GM13976 (cell line): ENCODE measurements at regions not wholly inside any gene's neighbourhood (a gene's known extent, or its start where the extent isn't known, plus 50 kb on each side); places are given as distances from the start of the nearest gene placed in this dataset.

Source experiments
- DNase-seq: peaks from one replicate; pipeline ENCODE4 v3.0.0; 2012; ENCODE audit warnings: low spot score
- in situ Hi-C: fragments of 300-500 bp; cut with MboI; formaldehyde crosslinking; loops from one replicate; pipeline ENCODE4 v1.12.0; 2022; ENCODE audit warnings: low sequenced_read_pairs, mixed read lengths, inconsistent platforms; ENCODE audit not compliant: unreplicated experiment
- TF ChIP-seq, protein P1 (sequence below): IDR thresholded peaks from 2 replicates; pipeline ENCODE4 v1.5.1; 2012; ENCODE audit warnings: borderline replicate concordance, mild to moderate bottlenecking; ENCODE audit not compliant: insufficient read depth; ENCODE audit errors: extremely low read depth, missing control alignments, control extremely low read depth

DNA sequence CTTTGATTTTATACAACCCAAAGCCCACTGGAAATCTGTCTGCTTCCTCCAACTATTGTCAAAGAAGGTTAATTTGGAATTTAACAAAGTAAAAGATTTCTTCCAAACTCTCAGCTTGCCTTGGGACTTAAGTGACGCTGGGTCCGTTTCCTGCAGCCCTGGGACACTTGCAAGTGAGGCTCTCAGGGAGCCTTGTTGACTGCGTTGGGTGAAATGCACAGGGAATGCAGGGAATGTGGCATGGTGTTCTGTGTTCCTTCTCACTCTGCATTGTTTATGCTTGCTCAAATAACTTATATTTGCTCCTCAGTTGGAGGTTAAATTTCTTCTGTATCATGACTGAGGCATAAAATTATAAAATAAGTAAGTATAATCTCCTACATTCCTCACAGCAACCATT is 60.9 kb upstream of the TJP1 start:
- TF ChIP-seq, protein P1, sequence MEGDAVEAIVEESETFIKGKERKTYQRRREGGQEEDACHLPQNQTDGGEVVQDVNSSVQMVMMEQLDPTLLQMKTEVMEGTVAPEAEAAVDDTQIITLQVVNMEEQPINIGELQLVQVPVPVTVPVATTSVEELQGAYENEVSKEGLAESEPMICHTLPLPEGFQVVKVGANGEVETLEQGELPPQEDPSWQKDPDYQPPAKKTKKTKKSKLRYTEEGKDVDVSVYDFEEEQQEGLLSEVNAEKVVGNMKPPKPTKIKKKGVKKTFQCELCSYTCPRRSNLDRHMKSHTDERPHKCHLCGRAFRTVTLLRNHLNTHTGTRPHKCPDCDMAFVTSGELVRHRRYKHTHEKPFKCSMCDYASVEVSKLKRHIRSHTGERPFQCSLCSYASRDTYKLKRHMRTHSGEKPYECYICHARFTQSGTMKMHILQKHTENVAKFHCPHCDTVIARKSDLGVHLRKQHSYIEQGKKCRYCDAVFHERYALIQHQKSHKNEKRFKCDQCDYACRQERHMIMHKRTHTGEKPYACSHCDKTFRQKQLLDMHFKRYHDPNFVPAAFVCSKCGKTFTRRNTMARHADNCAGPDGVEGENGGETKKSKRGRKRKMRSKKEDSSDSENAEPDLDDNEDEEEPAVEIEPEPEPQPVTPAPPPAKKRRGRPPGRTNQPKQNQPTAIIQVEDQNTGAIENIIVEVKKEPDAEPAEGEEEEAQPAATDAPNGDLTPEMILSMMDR = no peak
- no peak for DNase-seq
- in situ Hi-C loops = no loop called here

DNA sequence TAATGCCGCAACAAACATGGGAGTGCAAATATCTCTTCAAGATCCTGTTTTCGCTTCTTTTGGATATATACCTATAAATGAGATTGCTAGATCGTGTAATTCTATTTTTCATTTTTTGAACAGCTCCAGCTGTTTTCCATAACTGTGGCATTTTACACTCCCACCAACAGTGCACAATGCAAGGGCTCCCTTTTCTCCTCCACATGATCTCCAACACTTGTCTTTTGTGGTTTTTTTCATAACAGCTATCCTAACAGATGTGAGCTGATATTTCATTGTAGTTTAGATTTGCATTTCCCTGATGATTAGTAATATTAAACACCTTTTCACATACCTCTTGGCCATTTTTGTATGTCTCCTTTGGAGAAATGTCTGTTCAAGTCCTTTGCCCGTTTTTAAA is 58.6 kb upstream of the TJP1 start:
- in situ Hi-C loops = no loop called here
- TF ChIP-seq, protein P1 = no peak
- DNase-seq = no peak

DNA sequence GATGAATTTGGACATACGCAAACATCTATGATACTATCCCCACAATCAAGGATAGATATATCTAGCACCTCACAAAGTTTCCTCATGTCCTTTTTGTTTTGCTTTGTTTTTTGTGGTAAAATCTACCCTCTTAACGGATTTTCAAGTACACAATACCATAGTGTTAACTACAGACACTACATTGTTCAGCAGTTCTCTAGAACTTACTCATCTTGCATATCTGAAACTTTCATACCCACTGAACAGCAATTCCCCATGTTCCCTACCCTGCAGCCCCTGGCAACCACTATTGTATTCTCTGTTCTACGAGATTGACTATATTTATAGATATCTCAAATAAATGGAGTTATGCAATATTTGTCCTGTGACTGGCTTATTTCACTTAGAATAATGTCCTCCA is 58.1 kb upstream of the TJP1 start:
- in situ Hi-C loops = no loop called here
- no peak for DNase-seq
- TF ChIP-seq, protein P1 = no peak

DNA sequence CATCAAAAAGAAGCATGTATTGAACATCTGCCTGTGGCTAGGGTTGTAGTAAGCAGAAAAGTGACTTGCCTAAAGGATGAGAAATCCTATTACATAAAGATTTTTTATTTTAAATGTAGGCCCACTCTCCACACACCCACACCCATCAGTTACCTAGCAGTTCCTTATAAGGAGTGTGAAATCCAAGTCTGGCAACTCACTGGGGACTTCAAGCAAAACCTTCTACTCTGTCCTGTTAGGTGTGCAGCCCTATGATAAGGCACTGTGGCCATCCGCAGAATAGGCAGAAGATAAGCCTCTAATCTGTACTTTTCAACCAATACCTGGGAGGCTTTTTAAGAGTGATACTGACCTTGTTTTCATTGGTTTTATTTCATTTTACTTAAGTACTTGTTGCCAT is 52.7 kb upstream of the TJP1 start:
- no peak for DNase-seq
- in situ Hi-C loops = no loop called here
- TF ChIP-seq, protein P1 = no peak

DNA sequence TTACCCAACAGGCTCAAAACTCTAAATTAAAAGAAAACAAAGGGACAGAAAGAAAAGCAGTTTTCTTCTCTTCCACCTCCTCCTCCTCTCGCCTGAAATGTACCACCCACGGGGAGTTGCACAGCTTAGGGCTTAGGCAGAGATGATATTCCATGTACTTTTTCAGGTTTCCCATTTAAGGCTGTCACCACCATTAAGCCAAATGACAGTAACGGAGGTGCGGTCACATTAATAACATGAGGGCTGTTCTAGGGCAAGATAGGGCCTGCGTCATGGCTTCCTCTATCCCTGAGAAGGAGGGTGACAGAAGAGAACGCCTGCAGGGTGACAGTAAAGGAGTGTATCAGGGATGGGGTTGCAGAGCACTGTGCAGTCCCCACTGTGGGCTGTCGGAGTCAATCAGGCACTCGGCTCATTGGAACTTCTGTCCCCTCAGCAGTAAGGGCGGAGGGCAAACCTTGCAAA is 51.7 kb upstream of the TJP1 start:
- DNase-seq = no peak
- in situ Hi-C loops = no loop called here
- TF ChIP-seq, protein P1 = no peak

DNA sequence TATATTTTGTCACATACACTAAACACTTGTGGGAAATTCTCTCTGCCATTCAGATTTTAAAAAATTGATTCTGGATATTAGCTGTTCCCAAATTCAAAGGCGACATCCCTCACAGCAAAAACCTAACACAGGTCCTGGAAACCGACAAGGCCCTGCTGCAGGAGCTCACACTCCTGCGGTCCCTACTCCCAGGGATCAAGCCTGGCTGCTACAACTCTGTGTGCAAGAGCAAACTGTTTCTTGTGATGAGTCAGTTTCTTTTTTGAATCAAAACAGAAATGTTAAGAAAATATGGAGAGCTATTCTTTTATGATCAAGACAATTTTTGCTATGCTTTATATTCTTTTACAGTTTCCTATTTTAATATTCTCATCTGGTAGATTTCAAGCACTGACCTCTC is 51.0 kb upstream of the TJP1 start:
- in situ Hi-C loops = no loop called here
- DNase-seq = no peak
- TF ChIP-seq, protein P1 = no peak

DNA sequence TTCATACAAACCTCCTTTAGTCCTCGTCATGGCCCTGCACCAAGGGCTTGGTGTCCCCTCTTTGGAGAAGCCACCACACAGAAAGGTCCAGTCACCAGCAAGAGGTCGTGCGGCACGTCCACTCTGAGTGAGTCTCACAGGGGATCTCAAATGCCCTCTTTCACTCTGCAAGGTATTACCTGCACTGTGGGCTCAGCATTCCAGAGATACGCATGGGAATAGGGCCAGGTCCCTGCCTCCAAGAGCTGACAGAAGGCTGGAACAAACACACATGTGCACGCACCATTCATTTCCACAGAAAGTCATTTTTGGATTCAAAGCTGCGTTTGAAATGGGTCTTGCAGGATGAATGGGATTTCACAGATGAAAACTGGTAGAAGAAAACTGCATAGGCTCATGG is 50.4 kb upstream of the TJP1 start:
- DNase-seq = no peak
- TF ChIP-seq, protein P1 = no peak
- in situ Hi-C loops = no loop called here
